DMS 273 treated with DMSO at 0.1 percent for 48 hours (cell line): ENCODE measurements at regions not wholly inside any gene's neighbourhood (a gene's known extent, or its start where the extent isn't known, plus 50 kb on each side); places are given as distances from the start of the nearest gene placed in this dataset.

Experiments
- DNase-seq: peaks from one replicate; lab custom pipeline; 2025; lab: John Stamatoyannopoulos, UW

GRCh38 chr4:184879271-184879670 lies 53.5 kb upstream of the ACSL1 start:
- DNase-seq = no peak

- no peak for DNase-seq
Observed at GRCh38 chr4:184882276-184882675, 56.5 kb upstream of the ACSL1 start.

- no peak for DNase-seq
Observed at GRCh38 chr4:184883024-184883423, 57.3 kb upstream of the ACSL1 start.

GRCh38 chr4:184884883-184885282 lies 59.1 kb upstream of the ACSL1 start:
- no peak for DNase-seq

- DNase-seq = no peak
Observed at GRCh38 chr4:184885602-184886001, 59.8 kb upstream of the ACSL1 start.

- DNase-seq = no peak
Observed at GRCh38 chr4:184887333-184887732, 61.6 kb upstream of the ACSL1 start.

- DNase-seq = no peak
Observed at GRCh38 chr4:184887947-184888346, 62.2 kb upstream of the ACSL1 start.

GRCh38 chr4:184889666-184890335 lies 64.0 kb upstream of the ACSL1 start:
- no peak for DNase-seq

- DNase-seq = no peak
Observed at GRCh38 chr4:184890499-184890898, 64.7 kb upstream of the ACSL1 start.

GRCh38 chr4:184891816-184892397 lies 66.1 kb upstream of the ACSL1 start:
- DNase-seq = no peak

- DNase-seq = no peak
Observed at GRCh38 chr4:184892999-184893398, 67.2 kb upstream of the ACSL1 start.

GRCh38 chr4:184893801-184894571 lies 68.2 kb upstream of the ACSL1 start:
- DNase-seq = no peak

- DNase-seq = no peak
Observed at GRCh38 chr4:184895012-184895695, 69.4 kb upstream of the ACSL1 start.

- no peak for DNase-seq
Observed at GRCh38 chr4:184896868-184897715, 71.3 kb upstream of the ACSL1 start.

GRCh38 chr4:184897895-184898294 lies 72.1 kb upstream of the ACSL1 start:
- no peak for DNase-seq

- no peak for DNase-seq
Observed at GRCh38 chr4:184898793-184899192, 73.0 kb upstream of the ACSL1 start.

- no peak for DNase-seq
Observed at GRCh38 chr4:184899261-184900134, 73.7 kb upstream of the ACSL1 start.

- DNase-seq = no peak
Observed at GRCh38 chr4:184900184-184900583, 74.4 kb upstream of the ACSL1 start.

GRCh38 chr4:184902550-184902949 lies 76.8 kb upstream of the ACSL1 start:
- DNase-seq = no peak

- DNase-seq = no peak
Observed at GRCh38 chr4:184906480-184907097, 80.8 kb upstream of the ACSL1 start.
